ENCODE measurements at regions not wholly inside any gene's neighbourhood (a gene's known extent, or its start where the extent isn't known, plus 50 kb on each side); places are given as distances from the start of the nearest gene placed in this dataset.

GRCh38 chr7:81301815-81302214 is 383.0 kb upstream of the SEMA3C start:
- TF ChIP-seq POLR2AphosphoS5 (IDR thresholded peaks at IDR 0.05; ENCODE audit: low read depth, low read length) (no peak), HDAC2 (IDR thresholded peaks at IDR 0.05; ENCODE audit: borderline replicate concordance in 1 of 2, low read depth in 2 of 2, low read length in 2 of 2) (no peak), SUZ12 (IDR thresholded peaks at IDR 0.05; ENCODE audit: low read length) (no peak), HDAC6 (IDR thresholded peaks at IDR 0.05; ENCODE audit: low read depth, low read length) (no peak), KDM1A (IDR thresholded peaks at IDR 0.05; ENCODE audit: borderline replicate concordance, low read length) (no peak)
